ENCODE measurements at regions not wholly inside any gene's neighbourhood (a gene's known extent, or its start where the extent isn't known, plus 50 kb on each side); places are given as distances from the start of the nearest gene placed in this dataset.

- Histone ChIP-seq H3K4me1 (no peaks in the 10 kb centered on the region), H3K27me3 (no peaks in the 10 kb centered on the region), H3K4me3 (no peak overlapping the region), H3K36me3 (no peaks in the 10 kb centered on the region), H3K9me3 (no peaks in the 10 kb centered on the region), H3K27ac (peak overlapping the region in 1 of 4 donors; percentile 44)
- peak in 2 of 3 donors; percentile 45 to 87 for DNase-seq
- no peak for TF ChIP-seq POLR2A (IDR thresholded peaks at IDR 0.05)
- TF ChIP-seq, protein P1, sequence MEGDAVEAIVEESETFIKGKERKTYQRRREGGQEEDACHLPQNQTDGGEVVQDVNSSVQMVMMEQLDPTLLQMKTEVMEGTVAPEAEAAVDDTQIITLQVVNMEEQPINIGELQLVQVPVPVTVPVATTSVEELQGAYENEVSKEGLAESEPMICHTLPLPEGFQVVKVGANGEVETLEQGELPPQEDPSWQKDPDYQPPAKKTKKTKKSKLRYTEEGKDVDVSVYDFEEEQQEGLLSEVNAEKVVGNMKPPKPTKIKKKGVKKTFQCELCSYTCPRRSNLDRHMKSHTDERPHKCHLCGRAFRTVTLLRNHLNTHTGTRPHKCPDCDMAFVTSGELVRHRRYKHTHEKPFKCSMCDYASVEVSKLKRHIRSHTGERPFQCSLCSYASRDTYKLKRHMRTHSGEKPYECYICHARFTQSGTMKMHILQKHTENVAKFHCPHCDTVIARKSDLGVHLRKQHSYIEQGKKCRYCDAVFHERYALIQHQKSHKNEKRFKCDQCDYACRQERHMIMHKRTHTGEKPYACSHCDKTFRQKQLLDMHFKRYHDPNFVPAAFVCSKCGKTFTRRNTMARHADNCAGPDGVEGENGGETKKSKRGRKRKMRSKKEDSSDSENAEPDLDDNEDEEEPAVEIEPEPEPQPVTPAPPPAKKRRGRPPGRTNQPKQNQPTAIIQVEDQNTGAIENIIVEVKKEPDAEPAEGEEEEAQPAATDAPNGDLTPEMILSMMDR (IDR thresholded peaks at IDR 0.05): no peak
Measured at GRCh38 chrX:104318330-104319009, 63.7 kb upstream of the ESX1 start.

- TF ChIP-seq, protein P1 (IDR thresholded peaks at IDR 0.05): no peak
- no peak for TF ChIP-seq POLR2A (IDR thresholded peaks at IDR 0.05)
- H3K4me1 ChIP-seq: no peaks in the 10 kb centered on the region
- no peak overlapping the region for H3K4me3 ChIP-seq
- no peak for DNase-seq
- no peak overlapping the region for H3K27ac ChIP-seq
- no peaks in the 10 kb centered on the region for H3K27me3 ChIP-seq
- H3K36me3 ChIP-seq: no peaks in the 10 kb centered on the region
- H3K9me3 ChIP-seq: no peaks in the 10 kb centered on the region
Measured at GRCh38 chrX:104316739-104317138, 62.0 kb upstream of the ESX1 start.

DNA sequence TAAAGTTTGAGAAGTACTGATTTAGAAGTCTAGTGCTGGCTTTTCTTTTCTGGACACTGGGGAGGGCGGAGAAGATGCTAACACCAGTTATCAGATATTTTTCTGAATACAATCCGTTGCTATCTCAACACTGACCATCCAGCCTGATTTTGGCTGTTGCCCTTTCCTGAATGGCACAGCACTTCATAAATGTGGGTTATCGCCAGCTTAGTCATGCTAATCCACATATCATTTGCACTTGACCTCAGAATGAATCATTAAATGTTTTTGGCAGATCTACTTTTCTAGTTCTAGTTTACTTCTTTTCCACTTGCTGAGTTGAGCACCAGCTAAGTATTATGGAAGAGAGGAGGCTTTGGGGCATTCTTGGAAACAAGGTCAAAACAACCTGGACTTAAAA is 60.8 kb upstream of the ESX1 start:
- Histone ChIP-seq H3K4me3 (no peak overlapping the region), H3K27me3 (no peaks in the 10 kb centered on the region), H3K9me3 (no peaks in the 10 kb centered on the region), H3K4me1 (no peaks in the 10 kb centered on the region), H3K27ac (no peak overlapping the region), H3K36me3 (no peaks in the 10 kb centered on the region)
- no peak for TF ChIP-seq POLR2A (IDR thresholded peaks at IDR 0.05)
- TF ChIP-seq, protein P1 (IDR thresholded peaks at IDR 0.05): no peak
- DNase-seq: no peak

GRCh38 chrX:104310657-104311254 is 56.0 kb upstream of the ESX1 start:
- H3K4me3 ChIP-seq: no peak overlapping the region
- DNase-seq: no peak
- no peaks in the 10 kb centered on the region for H3K4me1 ChIP-seq
- H3K36me3 ChIP-seq: no peaks in the 10 kb centered on the region
- H3K27me3 ChIP-seq: no peaks in the 10 kb centered on the region
- no peaks in the 10 kb centered on the region for H3K9me3 ChIP-seq
- no peak for TF ChIP-seq POLR2A (IDR thresholded peaks at IDR 0.05)
- TF ChIP-seq, protein P1 (IDR thresholded peaks at IDR 0.05): no peak
- H3K27ac ChIP-seq: no peak overlapping the region

GRCh38 chrX:104310090-104310489 is 55.4 kb upstream of the ESX1 start:
- no peaks in the 10 kb centered on the region for H3K27me3 ChIP-seq
- TF ChIP-seq, protein P1 (IDR thresholded peaks at IDR 0.05): peak in 3 of 6 experiments; percentile 30 to 53 (median 33)
- no peak for TF ChIP-seq POLR2A (IDR thresholded peaks at IDR 0.05)
- no peak overlapping the region for H3K4me3 ChIP-seq
- no peaks in the 10 kb centered on the region for H3K9me3 ChIP-seq
- no peaks in the 10 kb centered on the region for H3K36me3 ChIP-seq
- DNase-seq: no peak
- no peaks in the 10 kb centered on the region for H3K4me1 ChIP-seq
- no peak overlapping the region for H3K27ac ChIP-seq

Measured in Peyer's patch (tissue), 4 donors.